ENCODE measurements at regions not wholly inside any gene's neighbourhood (a gene's known extent, or its start where the extent isn't known, plus 50 kb on each side); places are given as distances from the start of the nearest gene placed in this dataset.
"Not testable (repeated sequence)": the region's sequence is repeated elsewhere in the genome, so short reads cannot be mapped to it uniquely, and the experiment has no call there.

GRCh38 chr10:60569681-60570080 is 180.0 kb upstream of the ANK3 start:
- DNase-seq (ENCODE audit: low read depth), result no peak

GRCh38 chr10:60566096-60566495 is 176.4 kb upstream of the ANK3 start:
- DNase-seq (ENCODE audit: low read depth), result no peak

DNA sequence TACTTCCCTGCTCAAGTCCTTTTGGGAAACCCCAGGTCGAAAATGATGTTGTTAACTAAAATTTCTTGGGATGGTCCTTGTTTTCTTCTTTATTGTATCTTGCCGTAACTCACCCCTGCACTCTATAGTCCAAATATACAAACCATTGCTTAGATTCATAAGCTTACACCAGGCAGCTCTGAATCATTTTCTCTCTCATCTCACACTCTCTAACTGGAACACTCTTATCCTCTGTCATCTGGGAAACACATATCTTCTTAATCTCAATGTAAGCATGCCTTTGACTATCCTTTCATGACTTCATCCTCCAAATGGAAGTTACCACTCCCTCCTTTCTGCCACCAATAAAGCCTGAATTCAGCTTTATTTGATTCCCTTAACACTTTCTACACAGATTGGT is 175.8 kb upstream of the ANK3 start:
- DNase-seq (ENCODE audit: low read depth), result no peak

- DNase-seq (ENCODE audit: low read depth), result no peak
These were observed 174.8 kb upstream of the ANK3 start for GRCh38 chr10:60564475-60564874.

DNA sequence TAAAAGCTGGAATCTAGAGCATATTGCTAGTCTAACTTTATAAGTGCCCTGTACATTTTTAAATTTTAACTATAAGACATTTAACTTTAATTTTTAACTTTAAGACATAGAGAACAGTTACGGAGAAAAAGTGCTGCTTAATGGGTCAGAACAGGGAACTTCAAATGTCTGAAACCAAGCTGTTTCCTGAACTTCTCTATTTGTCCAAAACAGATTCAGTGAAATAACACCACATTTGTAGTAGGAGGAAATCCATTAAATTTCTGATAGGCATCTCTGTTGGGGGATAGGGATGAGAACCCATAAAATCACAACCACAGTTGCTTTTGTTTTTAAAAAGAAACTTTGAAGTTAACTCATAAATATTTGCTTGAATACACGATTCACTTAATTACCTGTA is 170.8 kb upstream of the ANK3 start:
- no peak for DNase-seq (ENCODE audit: low read depth)

GRCh38 chr10:60555700-60556099 is 166.0 kb upstream of the ANK3 start:
- no peak for DNase-seq (ENCODE audit: low read depth)

DNA sequence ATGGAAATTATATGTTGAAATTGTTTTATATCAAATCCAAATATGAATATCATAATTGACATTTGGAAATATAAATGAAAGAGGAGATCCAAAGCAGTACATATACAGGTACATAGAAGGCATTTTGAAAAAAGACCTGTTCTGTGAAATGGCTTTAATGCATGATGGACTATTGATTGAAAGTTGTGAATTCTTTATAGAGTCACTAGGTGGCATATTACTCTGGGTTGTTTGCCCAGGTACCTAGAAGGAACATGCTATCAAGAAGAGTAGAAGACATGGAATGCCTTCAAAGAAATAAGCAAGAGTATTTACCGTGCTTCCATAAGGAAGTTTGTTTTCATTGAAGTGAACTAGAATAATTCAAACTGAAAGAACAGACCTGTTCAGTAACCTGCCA is 160.0 kb upstream of the ANK3 start:
- no peak for DNase-seq (ENCODE audit: low read depth)

GRCh38 chr10:60542657-60543056 is 153.0 kb upstream of the ANK3 start:
- DNase-seq (ENCODE audit: low read depth), result no peak

- DNase-seq (ENCODE audit: low read depth), result no peak
These were observed 151.8 kb upstream of the ANK3 start for GRCh38 chr10:60541451-60541850.

DNA sequence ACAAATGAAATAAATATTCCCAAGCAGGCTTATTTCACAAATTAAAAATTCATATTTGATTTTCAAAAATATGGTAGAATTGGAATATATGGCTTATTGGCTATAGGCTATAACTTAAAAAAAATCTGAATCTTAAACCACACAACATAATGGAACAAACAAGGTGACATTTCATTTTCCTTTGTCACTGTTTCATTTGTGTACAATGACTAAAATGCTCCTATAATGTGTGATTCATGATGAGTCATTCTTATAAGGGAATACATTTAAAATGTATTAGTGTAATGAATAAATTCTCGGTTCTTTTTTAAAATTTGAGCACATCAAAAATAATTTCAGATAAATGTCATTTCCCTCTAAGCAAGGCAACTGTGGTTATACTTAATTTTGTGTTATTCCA is 148.0 kb upstream of the ANK3 start:
- DNase-seq (ENCODE audit: low read depth), result no peak

GRCh38 chr10:60536529-60537114 is 146.9 kb upstream of the ANK3 start:
- DNase-seq (ENCODE audit: low read depth), result peak; percentile 5

GRCh38 chr10:60535427-60535826 is 145.8 kb upstream of the ANK3 start:
- DNase-seq (ENCODE audit: low read depth), result no peak

DNA sequence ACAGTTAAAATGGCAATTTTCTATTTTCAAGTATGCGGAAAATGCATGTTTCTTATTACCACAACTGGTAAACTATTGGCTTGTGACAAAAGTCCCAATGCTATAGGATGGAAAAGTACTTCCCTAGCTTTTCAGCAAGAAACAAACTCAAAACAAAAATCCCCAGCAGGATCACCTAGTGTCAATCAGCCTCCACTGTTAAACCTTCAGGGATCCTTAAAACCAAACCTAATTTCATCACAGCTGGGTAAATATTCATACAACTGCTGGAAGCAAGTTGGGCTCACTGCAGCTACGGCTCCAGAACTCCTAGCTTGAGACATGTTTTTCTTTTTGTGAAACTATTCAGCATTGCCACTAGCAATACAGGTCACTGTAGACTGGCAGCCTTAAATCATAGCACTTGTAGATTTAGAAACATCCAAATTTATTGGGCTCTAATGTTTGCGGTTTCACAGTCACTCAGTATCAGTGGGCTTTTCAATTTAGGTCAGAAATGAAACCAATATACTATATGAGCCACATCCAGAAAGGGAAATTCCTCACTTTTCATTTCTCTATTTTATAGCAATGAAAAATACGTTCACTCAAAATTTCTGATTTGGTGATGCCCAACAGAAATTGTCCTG is 145.2 kb upstream of the ANK3 start:
- no peak for DNase-seq (ENCODE audit: low read depth)

DNA sequence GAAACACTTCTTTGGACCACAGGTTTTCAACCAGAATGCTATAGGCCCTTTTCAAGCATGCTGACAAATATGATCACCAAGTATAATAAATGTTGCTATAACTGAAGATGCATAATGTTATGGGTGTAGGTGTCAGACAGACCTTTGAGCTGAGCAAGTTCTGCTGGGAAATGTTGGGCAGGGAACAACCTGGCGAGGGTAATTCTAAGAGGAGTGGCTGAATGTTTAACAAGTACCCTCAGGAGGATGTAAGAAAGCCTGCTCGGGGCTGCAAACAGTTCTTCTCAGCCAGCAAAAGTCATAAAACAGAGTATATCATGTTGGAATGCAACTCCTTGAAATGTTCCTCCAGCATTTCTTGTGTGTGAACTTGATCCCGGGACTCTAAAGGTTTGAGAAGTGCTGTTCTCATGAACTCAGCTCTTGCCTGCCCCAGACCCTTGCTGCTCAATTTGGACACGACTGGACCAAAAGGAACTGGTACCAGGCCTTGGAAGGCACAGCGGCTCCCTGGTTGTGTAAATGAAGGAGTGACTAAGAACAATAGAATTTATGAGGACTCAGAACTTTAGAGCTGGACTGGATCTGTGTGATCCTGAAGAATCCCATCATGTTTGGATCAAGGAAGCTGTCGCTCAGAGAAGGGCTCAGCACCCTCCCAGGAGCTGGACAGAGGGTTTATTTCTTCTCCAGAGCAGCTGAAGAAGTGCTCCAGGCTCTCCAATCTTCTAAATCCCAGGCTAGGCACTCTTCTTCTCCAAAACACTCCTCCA is 143.2 kb upstream of the ANK3 start:
- no peak for DNase-seq (ENCODE audit: low read depth)

- DNase-seq (ENCODE audit: low read depth), result no peak
These were observed 141.3 kb upstream of the ANK3 start for GRCh38 chr10:60531006-60531405.

- no peak for DNase-seq (ENCODE audit: low read depth)
These were observed 138.0 kb upstream of the ANK3 start for GRCh38 chr10:60527676-60528075.

DNA sequence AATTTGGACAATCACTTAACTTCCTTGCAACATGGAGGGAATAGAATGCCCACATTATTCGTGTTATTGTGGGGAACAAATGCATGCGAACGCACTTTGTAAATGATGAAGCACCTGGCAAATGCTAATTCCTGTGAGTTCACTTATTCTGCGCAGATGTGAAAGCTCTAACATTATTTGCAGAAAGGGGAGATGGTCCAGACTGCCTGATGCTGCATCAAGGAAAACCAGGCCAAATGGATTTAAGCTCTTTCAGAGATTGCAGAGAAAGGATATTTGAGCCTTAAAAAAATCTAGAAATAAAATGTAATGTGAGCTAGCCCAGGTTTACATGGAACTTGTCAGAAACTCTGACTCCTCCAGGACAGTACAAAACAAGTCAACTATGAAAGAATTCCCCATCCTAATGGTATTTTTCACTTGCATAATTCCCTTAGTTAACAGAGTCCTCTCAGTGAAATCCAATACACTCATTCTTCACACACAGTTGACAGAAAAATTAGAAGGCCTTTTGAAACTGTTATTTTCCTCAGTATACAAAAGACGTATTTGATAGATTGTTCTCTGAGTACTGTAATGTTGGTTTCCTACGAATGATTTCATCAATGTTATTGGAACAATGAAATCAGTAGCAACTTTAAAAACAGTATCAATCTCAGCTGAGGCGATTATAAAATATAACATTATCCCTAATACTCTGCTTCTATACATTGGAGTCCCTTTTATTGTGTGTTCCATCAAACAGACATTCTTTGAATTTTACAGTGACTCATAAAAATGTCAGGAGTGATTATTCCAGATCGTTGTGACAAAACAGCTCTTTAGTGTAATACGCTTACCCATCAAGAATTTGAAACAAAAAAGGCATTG is 136.3 kb upstream of the ANK3 start:
- DNase-seq (ENCODE audit: low read depth), result no peak

GRCh38 chr10:60524541-60524940 is 134.9 kb upstream of the ANK3 start:
- DNase-seq (ENCODE audit: low read depth), result no peak

DNA sequence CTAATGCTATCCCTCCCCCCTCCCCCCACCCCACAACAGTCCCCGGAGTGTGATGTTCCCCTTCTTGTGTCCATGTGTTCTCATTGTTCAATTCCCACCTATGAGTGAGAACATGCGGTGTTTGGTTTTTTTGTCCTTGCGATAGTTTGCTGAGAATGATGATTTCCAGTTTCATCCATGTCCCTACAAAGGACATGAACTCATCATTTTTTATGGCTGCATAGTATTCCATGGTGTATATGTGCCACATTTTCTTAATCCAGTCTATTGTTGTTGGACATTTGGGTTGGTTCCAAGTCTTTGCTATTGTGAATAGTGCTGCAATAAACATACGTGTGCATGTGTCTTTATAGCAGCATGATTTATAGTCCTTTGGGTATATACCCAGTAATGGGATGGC is 133.7 kb upstream of the ANK3 start:
- not testable (repeated sequence) for DNase-seq (ENCODE audit: low read depth)

GRCh38 chr10:60522617-60523016 is 132.9 kb upstream of the ANK3 start:
- no peak for DNase-seq (ENCODE audit: low read depth)

GRCh38 chr10:60521974-60522405 is 132.3 kb upstream of the ANK3 start:
- no peak for DNase-seq (ENCODE audit: low read depth)

DNA sequence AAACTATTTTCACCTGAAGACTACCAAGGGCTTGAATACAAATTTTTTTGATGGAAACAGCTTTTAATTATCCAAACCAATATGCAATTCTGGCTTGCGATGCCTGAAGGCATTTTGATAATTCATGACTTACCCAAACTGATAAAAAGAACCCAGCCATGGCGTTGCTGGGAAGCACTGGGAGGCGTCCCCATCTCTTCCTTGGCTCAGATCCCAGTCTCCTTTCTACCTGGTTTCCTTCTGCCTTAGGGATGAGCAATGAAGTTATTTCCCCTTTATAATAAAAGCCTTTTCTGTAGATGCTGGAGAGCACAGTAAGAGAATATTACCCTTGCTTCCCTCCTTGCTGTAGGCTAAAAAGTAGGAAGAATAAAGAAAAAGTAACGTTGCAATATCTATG is 129.1 kb upstream of the ANK3 start:
- DNase-seq (ENCODE audit: low read depth), result no peak

DNA sequence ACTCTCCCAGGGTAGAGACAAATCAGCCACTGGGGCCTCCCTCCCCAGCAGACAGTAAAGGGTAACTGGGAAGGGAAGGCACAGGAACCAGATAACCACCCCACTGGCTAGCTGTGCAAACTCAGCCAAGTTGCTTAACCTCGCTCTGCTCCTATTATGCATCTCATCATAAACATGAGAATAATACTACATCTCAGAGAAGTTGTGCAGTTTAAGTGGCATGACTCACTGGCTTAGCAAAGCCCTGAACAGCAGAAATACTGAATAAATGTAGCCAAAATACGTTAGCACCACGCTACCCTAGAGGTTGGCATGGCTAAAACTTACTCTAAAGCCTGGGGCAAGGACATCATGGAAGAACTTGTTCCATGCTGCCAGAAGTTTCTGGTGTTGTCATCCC is 128.1 kb upstream of the ANK3 start:
- DNase-seq (ENCODE audit: low read depth), result no peak

Measured in HS-27A (cell line).